CD14-positive monocyte (primary cell): ENCODE measurements at regions not wholly inside any gene's neighbourhood (a gene's known extent, or its start where the extent isn't known, plus 50 kb on each side); places are given as distances from the start of the nearest gene placed in this dataset.

Source experiments
- DNase-seq, 3 donors: peaks; one replicate each; pipeline ENCODE4 v3.0.0-alpha.2; 2011 to 2022
- H2AFZ ChIP-seq: 2 replicates; pipeline ENCODE4 v1.6.0; 2012; ENCODE audit warnings: mild to moderate bottlenecking, low read depth, low read length, inconsistent platforms; ENCODE audit not compliant: insufficient read depth, poor library complexity, severe bottlenecking
- H3K27ac ChIP-seq, 2 donors: 1 replicate in 1 of 2; 2 replicates in 1 of 2; pipeline ENCODE4 v1.5.1; 2012 to 2013; ENCODE audit warnings: low read length in 2 of 2, control low read depth in 1 of 2, inconsistent platforms in 1 of 2, low read depth in 1 of 2, mild to moderate bottlenecking in 1 of 2
- H3K27me3 ChIP-seq, 2 donors: one replicate each; pipeline versions ENCODE4 v1.6.0 to v1.6.1; 2011 to 2013; ENCODE audit warnings: low read length in 2 of 2; ENCODE audit not compliant: control insufficient read depth in 2 of 2, insufficient read depth in 2 of 2
- H3K36me3 ChIP-seq, 2 donors: replicated peaks in 1 of 2; 1 replicate in 1 of 2; 2 replicates in 1 of 2; pipeline versions ENCODE4 v1.5.1 to v1.6.1; 2012 to 2013; ENCODE audit warnings: low read length in 2 of 2, control low read depth in 1 of 2, inconsistent platforms in 1 of 2, mild to moderate bottlenecking in 1 of 2; ENCODE audit not compliant: insufficient read depth in 2 of 2, control insufficient read depth in 1 of 2
- H3K4me1 ChIP-seq, 2 donors: 1 replicate in 1 of 2; 2 replicates in 1 of 2; pipeline versions ENCODE4 v1.5.1 to v1.6.1; 2012 to 2013; ENCODE audit warnings: low read length in 2 of 2, control low read depth in 1 of 2, inconsistent platforms in 1 of 2, mild to moderate bottlenecking in 1 of 2, moderate library complexity in 1 of 2; ENCODE audit not compliant: insufficient read depth in 2 of 2, control insufficient read depth in 1 of 2
- H3K4me2 ChIP-seq: replicated peaks from 2 replicates; pipeline ENCODE3; 2012; ENCODE audit warnings: low read length, moderate library complexity, mild to moderate bottlenecking; ENCODE audit not compliant: poor library complexity, severe bottlenecking; ENCODE audit errors: extremely low read depth
- H3K4me3 ChIP-seq, 3 experiments: fragments of 200-600 bp in 1 of 3; sonication (generic) in 1 of 3; replicated peaks in 1 of 3; 1 replicate in 2 of 3; 2 replicates in 1 of 3; pipeline ENCODE4 v1.5.1; 2011 to 2013; ENCODE audit warnings: low read length in 3 of 3, mild to moderate bottlenecking in 3 of 3, control low read depth in 2 of 3, low read depth in 2 of 3, inconsistent platforms in 1 of 3, moderate library complexity in 1 of 3
- H3K79me2 ChIP-seq: 2 replicates; pipeline ENCODE4 v1.6.0; 2012; ENCODE audit warnings: mild to moderate bottlenecking, control low read depth, inconsistent platforms, low read length, moderate library complexity; ENCODE audit not compliant: insufficient read depth
- H3K9ac ChIP-seq: 2 replicates; pipeline ENCODE4 v1.6.0; 2017; ENCODE audit warnings: low read length, mild to moderate bottlenecking; ENCODE audit not compliant: insufficient read depth, poor library complexity, severe bottlenecking
- H3K9me3 ChIP-seq, 2 donors: replicated peaks in 1 of 2; 1 replicate in 1 of 2; 2 replicates in 1 of 2; pipeline versions ENCODE4 v1.5.1 to v1.6.1; 2012 to 2013; ENCODE audit warnings: low read length in 2 of 2, control low read depth in 1 of 2; ENCODE audit not compliant: control insufficient read depth in 1 of 2, insufficient read depth in 1 of 2
- H4K20me1 ChIP-seq: 2 replicates; pipeline ENCODE4 v1.6.0; 2012; ENCODE audit warnings: mild to moderate bottlenecking, low read length, control low read depth, moderate library complexity; ENCODE audit not compliant: insufficient read depth
- H3K27ac Mint-ChIP-seq, 7 donors: one replicate each; pipeline ENCODE4 v1.8.0; 2020; ENCODE audit warnings: mild to moderate bottlenecking in 7 of 7, mixed read lengths in 7 of 7, moderate library complexity in 6 of 7, inconsistent platforms in 2 of 7
- H3K27me3 Mint-ChIP-seq, 3 donors: one replicate each; pipeline ENCODE4 v1.8.0; 2021 to 2022; ENCODE audit warnings: low read depth in 3 of 3, mild to moderate bottlenecking in 3 of 3, mixed read lengths in 3 of 3, moderate library complexity in 3 of 3, inconsistent platforms in 1 of 3
- H3K36me3 Mint-ChIP-seq, 2 donors: one replicate each; pipeline ENCODE4 v1.8.0; 2020; ENCODE audit warnings: mixed read lengths in 2 of 2, inconsistent platforms in 1 of 2, mild to moderate bottlenecking in 1 of 2
- H3K4me1 Mint-ChIP-seq: one replicate; pipeline ENCODE4 v1.8.0; 2020; ENCODE audit warnings: mild to moderate bottlenecking, mixed read lengths
- H3K4me3 Mint-ChIP-seq, 2 donors: one replicate each; pipeline ENCODE4 v1.8.0; 2020; ENCODE audit warnings: mild to moderate bottlenecking in 2 of 2, mixed read lengths in 2 of 2, moderate library complexity in 1 of 2
- H3K9me3 Mint-ChIP-seq, 7 donors: one replicate each; pipeline ENCODE4 v1.8.0; 2020 to 2022; ENCODE audit warnings: mixed read lengths in 7 of 7, mild to moderate bottlenecking in 6 of 7, moderate library complexity in 6 of 7, inconsistent platforms in 2 of 7
- CTCF ChIP-seq: fragments of 200-600 bp; IDR thresholded peaks from one replicate; pipeline ENCODE4 v1.8.0; 2022; ENCODE audit warnings: antibody characterized with exemption, mild to moderate bottlenecking
- WGBS: methylation state at CpG from one replicate; pipeline ENCODE4 v1.1.5; 2013; ENCODE audit warnings: missing lambda C conversion rate; ENCODE audit not compliant: insufficient coverage; 5-methylcytosine and 5-hydroxymethylcytosine counted together
- intact Hi-C, 2 donors: fragments of 100-400 bp; cut with micrococcal nuclease; formaldehyde crosslinking; loops; one replicate each; pipeline versions ENCODE4 v1.15.0 to v1.15.1; 2023

DNA sequence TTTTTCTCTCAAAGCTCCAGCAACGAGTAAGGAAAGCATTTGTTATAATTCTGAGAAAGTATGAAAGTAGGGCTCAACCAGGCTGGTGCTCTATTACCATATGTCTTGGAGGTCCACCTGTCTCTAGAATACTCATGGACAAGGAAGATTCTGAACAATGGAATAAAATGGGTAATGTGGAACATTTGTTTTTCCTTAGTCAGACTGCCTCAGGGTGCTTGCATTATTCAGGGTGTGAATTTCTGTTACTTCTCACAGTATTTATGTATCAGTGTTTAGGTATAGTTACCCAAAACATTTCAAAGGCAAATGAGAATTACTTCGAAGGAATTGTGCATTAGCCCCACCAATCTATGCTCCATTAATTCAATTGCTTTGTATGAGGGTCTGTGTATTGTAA is 586.2 kb upstream of the CITED2 start:
- no peak overlapping the region for H3K27ac Mint-ChIP-seq
- peaks cover 0 to 5% (median under 1%) of the 10 kb centered on the region in 7 donors for H3K9me3 Mint-ChIP-seq
- H3K9ac ChIP-seq, result no peak overlapping the region
- H3K27me3 Mint-ChIP-seq, result peaks cover 0 to 2% (median 2%) of the 10 kb centered on the region in 3 donors
- H3K27me3 ChIP-seq, result no peaks in the 10 kb centered on the region
- no peak overlapping the region for H3K4me3 ChIP-seq
- H3K27ac ChIP-seq, result no peak overlapping the region
- no peak overlapping the region for H2AFZ ChIP-seq
- H3K9me3 ChIP-seq, result no peaks in the 10 kb centered on the region
- WGBS, result no CpG with 5 or more reads among the region's 2 CpGs
- H3K79me2 ChIP-seq, result no peaks in the 10 kb centered on the region
- peaks cover 0 to 3% of the 10 kb centered on the region in 2 donors for H3K4me1 ChIP-seq
- no peak overlapping the region for H3K4me2 ChIP-seq
- H3K36me3 Mint-ChIP-seq, result no peaks in the 10 kb centered on the region
- intact Hi-C loops, result no loop called here
- H3K4me3 Mint-ChIP-seq, result no peak overlapping the region
- H4K20me1 ChIP-seq, result no peaks in the 10 kb centered on the region
- peaks cover 5% of the 10 kb centered on the region for H3K4me1 Mint-ChIP-seq
- H3K36me3 ChIP-seq, result no peaks in the 10 kb centered on the region
- TF ChIP-seq CTCF, result no peak
- no peak for DNase-seq

DNA sequence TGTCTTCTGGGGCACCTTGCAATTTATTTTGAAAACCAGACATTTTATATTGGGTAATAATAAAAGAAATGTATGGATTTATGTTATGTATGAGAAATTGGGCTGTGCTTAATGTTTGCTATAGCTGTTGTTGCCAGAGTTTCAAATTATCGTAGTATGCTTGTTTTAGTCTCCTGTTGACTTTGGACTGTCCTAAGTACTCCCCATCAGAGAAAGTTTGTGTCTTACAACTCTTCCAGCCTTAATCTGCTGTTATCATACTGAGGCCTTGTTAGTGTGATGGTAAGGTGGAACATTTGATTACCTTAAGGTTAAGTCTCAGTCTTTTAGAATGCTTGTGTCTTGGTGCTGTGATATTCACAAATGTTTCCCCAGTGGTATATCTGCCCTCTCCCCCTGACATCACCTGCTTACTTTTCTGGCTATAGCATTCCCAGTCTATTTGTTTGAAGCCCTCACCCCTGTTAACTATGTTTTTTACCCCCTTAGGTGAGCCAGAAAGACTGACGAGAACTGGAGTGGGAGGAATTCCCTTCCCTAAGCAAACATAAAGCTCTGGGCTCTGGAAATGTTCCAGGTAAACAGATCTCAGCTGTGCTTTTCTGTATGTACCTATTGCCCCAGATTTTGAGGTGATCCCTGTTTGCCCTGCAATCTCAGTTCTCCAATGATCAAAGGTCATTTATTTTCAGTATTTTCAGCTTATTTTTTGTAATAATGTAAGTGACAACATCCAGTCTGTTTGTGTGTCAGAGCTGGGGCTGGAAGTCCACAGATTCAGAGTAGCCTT is 581.1 kb upstream of the CITED2 start:
- Histone ChIP-seq H3K27ac (no peak overlapping the region), H3K9ac (no peak overlapping the region), H3K27me3 (no peaks in the 10 kb centered on the region), H3K36me3 (no peaks in the 10 kb centered on the region), H3K4me3 (no peak overlapping the region), H4K20me1 (no peaks in the 10 kb centered on the region), H3K4me2 (no peak overlapping the region), H3K9me3 (peaks cover 3 to 5% of the 10 kb centered on the region in 2 donors), H2AFZ (no peak overlapping the region), H3K4me1 (no peaks in the 10 kb centered on the region), H3K79me2 (no peaks in the 10 kb centered on the region)
- H3K27ac Mint-ChIP-seq, result no peak overlapping the region
- peaks cover 0 to 3% of the 10 kb centered on the region in 2 donors for H3K36me3 Mint-ChIP-seq
- H3K4me3 Mint-ChIP-seq, result no peak overlapping the region
- H3K9me3 Mint-ChIP-seq, result peaks cover 3 to 12% (median 7%) of the 10 kb centered on the region in 7 donors
- DNase-seq, result no peak
- H3K27me3 Mint-ChIP-seq, result peaks cover 0 to 2% (median 0%) of the 10 kb centered on the region in 3 donors
- no peak for TF ChIP-seq CTCF
- 100% methylated on average over 1 of the region's 2 CpGs for WGBS
- no peaks in the 10 kb centered on the region for H3K4me1 Mint-ChIP-seq
- intact Hi-C loops, result no loop called here
